ENCODE measurements at regions not wholly inside any gene's neighbourhood (a gene's known extent, or its start where the extent isn't known, plus 50 kb on each side); places are given as distances from the start of the nearest gene placed in this dataset.

DNA sequence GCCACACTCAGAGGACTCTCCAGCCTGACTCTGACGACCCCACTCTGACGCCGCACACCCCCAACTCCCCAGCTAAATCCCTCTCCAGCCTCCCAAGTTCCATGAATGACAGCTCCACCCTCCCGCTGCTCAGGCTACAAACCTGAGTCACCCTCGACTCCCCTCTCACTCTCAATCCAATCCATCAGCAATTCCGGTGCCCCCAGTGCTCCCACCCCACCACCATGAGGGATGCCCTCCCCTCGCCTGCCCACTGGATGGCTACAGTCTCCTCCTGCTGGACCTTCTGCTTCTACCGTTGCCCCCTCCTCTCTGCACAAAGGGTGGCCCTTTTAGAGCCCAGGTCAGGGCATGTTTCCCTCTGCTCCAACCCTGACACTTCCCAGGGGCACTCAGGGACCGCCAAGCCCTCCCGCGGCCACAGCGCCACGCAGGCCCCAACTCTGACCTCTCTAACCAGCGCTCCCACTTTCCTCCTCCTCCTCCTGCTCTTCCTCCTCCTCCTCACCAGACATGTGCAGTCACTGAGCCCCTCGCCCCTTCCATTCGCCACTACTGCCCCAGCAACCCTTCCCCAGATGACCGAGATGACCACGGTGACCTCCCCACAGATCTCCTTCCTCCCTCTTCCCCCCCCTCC is 69.5 kb upstream of the NUP50 start:
- Histone ChIP-seq H3K36me3 (no peaks in the 10 kb centered on the region), H3K27me3 (peaks cover 0 to 87% (median 2%) of the 10 kb centered on the region in 4 donors), H3K9me3 (peaks cover 0 to 6% (median 4%) of the 10 kb centered on the region in 3 donors), H3K4me3 (no peak overlapping the region), H3K4me1 (peaks cover 0 to 4% (median 0%) of the 10 kb centered on the region in 3 donors), H3K27ac (no peak overlapping the region)
- TF ChIP-seq, protein P1, sequence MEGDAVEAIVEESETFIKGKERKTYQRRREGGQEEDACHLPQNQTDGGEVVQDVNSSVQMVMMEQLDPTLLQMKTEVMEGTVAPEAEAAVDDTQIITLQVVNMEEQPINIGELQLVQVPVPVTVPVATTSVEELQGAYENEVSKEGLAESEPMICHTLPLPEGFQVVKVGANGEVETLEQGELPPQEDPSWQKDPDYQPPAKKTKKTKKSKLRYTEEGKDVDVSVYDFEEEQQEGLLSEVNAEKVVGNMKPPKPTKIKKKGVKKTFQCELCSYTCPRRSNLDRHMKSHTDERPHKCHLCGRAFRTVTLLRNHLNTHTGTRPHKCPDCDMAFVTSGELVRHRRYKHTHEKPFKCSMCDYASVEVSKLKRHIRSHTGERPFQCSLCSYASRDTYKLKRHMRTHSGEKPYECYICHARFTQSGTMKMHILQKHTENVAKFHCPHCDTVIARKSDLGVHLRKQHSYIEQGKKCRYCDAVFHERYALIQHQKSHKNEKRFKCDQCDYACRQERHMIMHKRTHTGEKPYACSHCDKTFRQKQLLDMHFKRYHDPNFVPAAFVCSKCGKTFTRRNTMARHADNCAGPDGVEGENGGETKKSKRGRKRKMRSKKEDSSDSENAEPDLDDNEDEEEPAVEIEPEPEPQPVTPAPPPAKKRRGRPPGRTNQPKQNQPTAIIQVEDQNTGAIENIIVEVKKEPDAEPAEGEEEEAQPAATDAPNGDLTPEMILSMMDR (IDR thresholded peaks at IDR 0.05): no peak
- TF ChIP-seq POLR2A (IDR thresholded peaks at IDR 0.05): no peak
- intact Hi-C loops (cut with DNase I): loop anchor here (5.0 to 10.0 kb wide), 2 partner anchors 109 to 267 kb away; no protein-coding TSS in a partner anchor
- DNase-seq: no peak
- 69 to 72% methylated on average over 18 of the region's 18 CpGs for WGBS, 2 donors

DNA sequence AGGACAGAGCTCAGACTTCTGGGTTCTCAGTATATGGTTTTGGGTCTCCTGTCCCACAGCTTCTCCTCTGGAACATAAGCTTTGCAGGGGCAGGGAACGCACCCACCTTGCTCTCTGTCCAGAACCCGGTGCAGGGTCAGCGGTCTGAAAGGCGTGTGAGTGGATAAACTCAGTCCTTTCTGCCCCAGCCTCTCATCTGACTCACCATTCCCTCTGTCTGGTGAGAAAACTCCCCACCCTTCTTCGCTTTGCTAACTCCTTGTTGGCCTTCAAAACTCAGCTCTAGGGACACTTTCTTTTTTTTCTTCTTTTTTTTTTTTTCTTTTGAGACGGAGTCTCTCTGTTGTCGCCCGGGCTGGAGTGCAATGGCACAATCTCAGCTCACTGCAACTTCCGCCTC is 68.9 kb upstream of the NUP50 start:
- Histone ChIP-seq H3K9me3 (peaks cover 0 to 6% (median 4%) of the 10 kb centered on the region in 3 donors), H3K4me1 (peaks cover 0 to 4% (median 0%) of the 10 kb centered on the region in 3 donors), H3K27me3 (peaks cover 0 to 91% (median 2%) of the 10 kb centered on the region in 4 donors), H3K4me3 (no peak overlapping the region), H3K36me3 (no peaks in the 10 kb centered on the region), H3K27ac (no peak overlapping the region)
- intact Hi-C loops (cut with DNase I): loop anchor here (5.0 to 10.0 kb wide), 2 partner anchors 110 to 268 kb away; no protein-coding TSS in a partner anchor
- no peak for TF ChIP-seq POLR2A (IDR thresholded peaks at IDR 0.05)
- TF ChIP-seq, protein P1 (IDR thresholded peaks at IDR 0.05): no peak
- DNase-seq: no peak
- 75% methylated on average over 8 of the region's 9 CpGs for WGBS, 2 donors

DNA sequence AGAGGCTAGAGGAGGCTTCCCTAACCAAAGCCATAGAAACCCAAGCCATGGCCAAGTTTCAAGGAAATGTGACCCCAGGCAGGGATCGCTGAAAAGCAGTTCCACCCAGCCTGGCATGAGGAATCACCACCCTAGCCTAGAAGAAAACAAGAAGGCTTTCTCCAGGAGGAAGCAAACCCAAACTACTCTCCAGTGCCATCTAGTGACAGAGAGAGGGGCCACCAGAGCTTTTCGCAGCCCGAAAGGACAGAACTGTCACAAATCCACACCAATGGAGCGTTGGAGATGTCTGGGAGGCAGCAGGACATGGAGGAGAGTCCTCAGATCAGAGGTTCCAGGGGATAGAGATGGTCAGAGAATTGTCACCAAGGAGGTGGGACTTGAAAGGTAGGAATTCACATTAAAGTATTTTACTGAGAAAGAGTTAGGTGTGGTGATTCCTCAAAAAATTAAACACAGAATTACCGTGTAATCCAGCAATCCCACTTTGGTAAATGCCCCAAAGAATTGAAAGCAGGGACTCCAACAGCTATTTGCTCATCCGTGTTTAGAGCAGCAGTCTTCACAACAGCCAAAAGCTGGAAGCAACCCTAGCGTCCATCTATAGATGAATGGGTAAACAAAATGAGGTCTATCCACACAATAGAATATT is 67.3 kb upstream of the NUP50 start:
- intact Hi-C loops (cut with DNase I): loop anchor here (10.0 kb wide), 1 partner anchor 112 kb away; no protein-coding TSS in a partner anchor
- no peak for DNase-seq
- peaks cover 0 to 4% (median 0%) of the 10 kb centered on the region in 3 donors for H3K4me1 ChIP-seq
- peaks cover 0 to 6% (median 4%) of the 10 kb centered on the region in 3 donors for H3K9me3 ChIP-seq
- no peaks in the 10 kb centered on the region for H3K36me3 ChIP-seq
- H3K27me3 ChIP-seq: peaks cover 0 to 92% (median 0%) of the 10 kb centered on the region in 4 donors
- H3K27ac ChIP-seq: no peak overlapping the region
- no peak overlapping the region for H3K4me3 ChIP-seq
- no peak for TF ChIP-seq POLR2A (IDR thresholded peaks at IDR 0.05)
- TF ChIP-seq, protein P1 (IDR thresholded peaks at IDR 0.05): peak; percentile 31 to 80 (median 64)
- WGBS, 2 donors: 18 to 21% methylated on average over 7 of the region's 7 CpGs

DNA sequence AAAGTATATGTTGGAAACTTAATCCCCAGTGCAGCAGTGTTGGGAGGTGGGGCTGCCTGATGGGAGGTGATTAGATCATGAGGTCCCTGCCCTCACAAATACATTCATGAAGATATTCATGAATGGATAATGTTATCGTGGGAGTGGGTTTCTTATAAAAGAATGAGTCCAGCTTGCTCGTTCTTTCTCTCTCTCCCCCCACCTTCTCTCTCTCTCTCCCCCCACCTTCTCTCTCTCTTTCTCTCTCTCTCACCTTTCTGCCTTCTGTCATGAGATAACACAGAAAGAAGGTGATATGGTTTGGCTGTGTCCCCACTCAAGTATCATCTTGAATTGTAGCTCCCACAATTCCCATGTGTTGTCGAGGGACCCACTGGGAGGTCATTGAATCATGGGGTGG is 66.7 kb upstream of the NUP50 start:
- DNase-seq: no peak
- 56 to 86% methylated on average over 3 of the region's 3 CpGs for WGBS, 2 donors
- H3K27ac ChIP-seq: no peak overlapping the region
- no peaks in the 10 kb centered on the region for H3K36me3 ChIP-seq
- peaks cover 0 to 4% (median 0%) of the 10 kb centered on the region in 3 donors for H3K4me1 ChIP-seq
- intact Hi-C loops (cut with DNase I): loop anchor here (10.0 kb wide), 1 partner anchor 112 kb away; no protein-coding TSS in a partner anchor
- peaks cover 0 to 92% (median 0%) of the 10 kb centered on the region in 4 donors for H3K27me3 ChIP-seq
- H3K4me3 ChIP-seq: no peak overlapping the region
- TF ChIP-seq, protein P1 (IDR thresholded peaks at IDR 0.05): no peak
- no peak for TF ChIP-seq POLR2A (IDR thresholded peaks at IDR 0.05)
- H3K9me3 ChIP-seq: peaks cover 0 to 6% (median 4%) of the 10 kb centered on the region in 3 donors

DNA sequence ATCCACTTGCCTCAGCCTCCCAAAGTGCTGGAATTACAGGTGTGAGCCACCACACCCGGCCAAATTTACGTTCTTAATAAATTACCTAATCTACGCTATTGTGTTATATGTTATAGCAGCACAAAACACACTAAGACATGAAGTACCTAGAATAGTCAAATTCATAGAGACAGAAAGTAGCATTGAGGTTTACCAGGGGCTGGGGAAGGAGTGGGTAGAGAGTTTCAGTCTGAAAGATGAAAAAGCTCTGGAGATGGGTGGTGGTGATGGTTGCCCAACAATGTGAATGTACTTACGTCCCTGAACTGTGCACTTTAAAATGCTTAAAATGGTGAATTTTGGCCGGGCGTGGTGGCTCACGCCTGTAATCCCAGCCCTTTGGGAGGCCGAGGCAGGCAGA is 65.7 kb upstream of the NUP50 start:
- intact Hi-C loops (cut with DNase I): loop anchor here (10.0 kb wide), 1 partner anchor 113 kb away; no protein-coding TSS in a partner anchor
- 67 to 79% methylated on average over 8 of the region's 8 CpGs for WGBS, 2 donors

More for the DNA sequence above, 65.7 kb upstream of the NUP50 start:
- no peak overlapping the region for H3K4me3 ChIP-seq
- no peak overlapping the region for H3K27ac ChIP-seq
- H3K9me3 ChIP-seq: no peaks in the 10 kb centered on the region
- peaks cover 0 to 4% (median 0%) of the 10 kb centered on the region in 3 donors for H3K4me1 ChIP-seq
- no peak for TF ChIP-seq POLR2A (IDR thresholded peaks at IDR 0.05)
- TF ChIP-seq, protein P1 (IDR thresholded peaks at IDR 0.05): no peak
- peaks cover 0 to 92% (median 0%) of the 10 kb centered on the region in 4 donors for H3K27me3 ChIP-seq
- DNase-seq: no peak
- H3K36me3 ChIP-seq: no peaks in the 10 kb centered on the region

Data from esophagus squamous epithelium (tissue), 5 donors.